ENCODE measurements at regions not wholly inside any gene's neighbourhood (a gene's known extent, or its start where the extent isn't known, plus 50 kb on each side); places are given as distances from the start of the nearest gene placed in this dataset.

DNA sequence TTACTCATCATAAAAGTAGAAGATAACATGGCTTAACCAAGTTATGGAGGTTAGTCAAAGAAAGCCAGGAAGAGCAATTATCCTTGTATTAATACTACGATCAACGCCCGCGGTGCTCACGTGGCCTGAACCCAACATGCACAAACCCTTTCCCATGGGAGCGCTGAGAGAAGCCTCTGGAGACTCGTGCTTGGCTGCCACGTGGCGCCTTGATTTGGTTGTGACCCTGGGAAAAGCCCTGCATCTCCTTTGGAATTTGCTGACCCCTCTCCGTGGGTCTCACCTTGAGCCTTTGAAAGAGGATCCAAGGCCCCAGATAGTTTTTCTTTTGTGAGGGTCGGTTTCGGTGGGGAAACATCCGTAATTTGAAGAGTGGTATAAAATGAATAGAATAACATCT, 255.6 kb downstream of the DCDC2C start:
- H3K4me3 ChIP-seq, result no peak overlapping the region
- H3K27ac ChIP-seq, result no peak overlapping the region

DNA sequence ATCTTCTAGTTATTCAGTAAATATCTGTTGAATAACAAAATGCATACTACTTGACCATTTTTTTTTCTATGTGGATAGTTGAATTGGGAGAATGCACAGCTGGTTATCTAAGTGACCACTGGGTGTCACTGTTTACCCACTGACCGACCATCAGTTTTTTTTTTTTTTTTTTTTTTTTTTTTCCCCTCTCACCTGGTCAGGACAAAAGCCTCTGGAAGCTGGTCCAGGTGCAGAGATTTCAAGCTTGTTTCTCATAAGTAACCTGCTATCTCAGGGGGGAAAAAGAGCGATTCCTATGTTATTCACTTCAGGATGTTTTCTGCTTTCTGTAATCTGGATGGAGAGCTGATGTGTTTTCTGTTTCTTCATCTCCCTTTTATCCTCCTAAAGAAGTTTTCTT, 256.0 kb downstream of the DCDC2C start:
- no peak overlapping the region for H3K27ac ChIP-seq
- H3K4me3 ChIP-seq, result no peak overlapping the region

DNA sequence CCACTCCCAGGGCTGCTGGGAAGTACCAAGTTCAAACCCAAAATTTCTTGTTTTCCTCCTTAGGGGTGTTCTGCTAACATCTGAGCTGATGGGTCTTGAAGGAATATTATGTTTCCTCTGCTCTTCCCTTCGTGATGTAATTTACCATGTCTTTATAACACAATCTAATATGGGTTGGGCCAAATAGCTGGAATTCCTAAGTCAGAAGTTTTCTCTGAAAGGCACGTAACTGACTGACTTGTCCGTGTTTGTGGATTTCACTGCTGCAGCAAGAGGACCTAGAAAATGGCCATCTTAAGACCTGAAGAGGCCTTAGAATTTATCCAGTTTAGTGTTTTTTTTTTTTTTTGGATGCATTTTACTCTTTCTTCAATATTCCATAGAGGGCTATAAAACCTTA, 256.7 kb downstream of the DCDC2C start:
- Histone ChIP-seq H3K27ac (no peak overlapping the region), H3K4me3 (no peak overlapping the region)

DNA sequence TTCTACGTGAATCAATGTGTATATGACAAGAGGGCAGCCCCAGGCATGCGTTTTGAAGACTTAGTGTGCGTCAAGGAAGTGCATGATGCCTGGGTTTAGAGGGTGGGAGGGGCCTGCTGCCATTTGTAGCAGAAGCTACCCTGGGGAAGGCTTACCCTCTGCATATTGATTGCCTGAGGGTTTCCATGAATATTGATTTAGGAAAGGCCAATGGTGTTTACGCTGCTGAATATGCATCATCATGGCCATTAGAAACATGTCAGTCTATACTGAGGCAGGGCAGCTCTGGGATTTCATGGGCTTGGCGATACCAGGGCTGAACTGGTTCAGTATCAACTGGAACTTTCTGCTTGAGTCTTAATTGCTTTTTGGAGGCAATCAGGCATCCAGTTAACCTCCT, 259.3 kb downstream of the DCDC2C start:
- Histone ChIP-seq H3K27ac (no peak overlapping the region), H3K4me3 (no peak overlapping the region)

DNA sequence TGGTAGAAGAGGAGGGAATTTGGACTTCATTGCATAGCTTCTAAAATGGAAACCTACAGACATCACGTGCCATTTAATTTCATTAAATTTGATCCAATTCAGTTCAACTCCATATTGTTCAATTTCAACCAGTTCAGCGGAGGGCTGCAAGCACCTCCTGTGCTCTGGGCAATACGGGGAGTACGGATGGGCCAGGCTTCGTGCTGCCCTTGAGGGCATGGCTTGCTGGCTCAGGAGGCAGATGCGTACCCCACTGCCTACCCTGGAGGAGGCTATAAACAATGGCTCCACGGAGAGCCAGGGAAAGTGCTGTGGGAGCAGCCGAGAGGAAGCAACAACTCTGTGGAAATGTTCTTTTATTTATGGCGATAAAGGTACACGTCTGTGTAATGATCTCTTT, 261.8 kb downstream of the DCDC2C start:
- Histone ChIP-seq H3K27ac (no peak overlapping the region), H3K4me3 (no peak overlapping the region)

DNA sequence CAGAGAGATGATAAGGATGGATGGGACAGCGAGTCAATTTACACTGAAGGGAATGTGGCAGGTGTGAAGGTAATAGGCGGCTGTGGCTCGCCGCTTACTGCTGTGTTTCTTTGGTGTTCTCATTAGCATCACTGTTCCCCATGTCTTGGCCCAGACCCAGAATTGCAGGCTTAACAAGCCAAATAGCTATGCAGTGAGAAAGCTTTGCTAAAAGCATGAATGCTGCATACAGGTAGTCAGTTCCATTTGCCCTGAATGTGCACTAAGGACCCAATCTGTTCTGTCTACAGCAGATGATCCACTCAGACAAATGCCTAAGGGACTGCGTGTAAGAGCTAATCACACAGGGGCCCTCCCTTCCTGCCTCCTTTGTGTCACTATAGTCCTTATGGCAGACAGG, 262.6 kb downstream of the DCDC2C start:
- H3K27ac ChIP-seq, result no peak overlapping the region
- no peak overlapping the region for H3K4me3 ChIP-seq

DNA sequence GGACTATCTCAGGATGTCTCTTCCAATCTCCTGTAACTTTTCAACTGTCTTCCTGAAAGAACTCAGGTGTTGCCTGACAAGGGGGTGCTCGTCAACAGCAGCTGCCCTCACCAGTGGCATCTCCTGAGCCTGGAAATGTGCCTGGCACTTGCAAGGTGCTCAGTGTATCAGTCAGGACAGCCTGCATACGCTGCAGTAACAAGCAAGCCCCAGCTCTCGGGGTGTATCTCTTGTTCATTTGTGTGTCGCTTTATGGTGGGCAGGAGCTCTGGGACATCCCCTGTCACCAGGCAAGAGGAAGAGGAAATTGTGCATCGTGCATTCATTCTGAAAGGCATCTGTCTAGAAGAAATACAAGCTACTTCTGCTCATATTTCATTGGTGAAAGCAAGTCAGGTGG, 263.1 kb downstream of the DCDC2C start:
- Histone ChIP-seq H3K4me3 (no peak overlapping the region), H3K27ac (no peak overlapping the region)

DNA sequence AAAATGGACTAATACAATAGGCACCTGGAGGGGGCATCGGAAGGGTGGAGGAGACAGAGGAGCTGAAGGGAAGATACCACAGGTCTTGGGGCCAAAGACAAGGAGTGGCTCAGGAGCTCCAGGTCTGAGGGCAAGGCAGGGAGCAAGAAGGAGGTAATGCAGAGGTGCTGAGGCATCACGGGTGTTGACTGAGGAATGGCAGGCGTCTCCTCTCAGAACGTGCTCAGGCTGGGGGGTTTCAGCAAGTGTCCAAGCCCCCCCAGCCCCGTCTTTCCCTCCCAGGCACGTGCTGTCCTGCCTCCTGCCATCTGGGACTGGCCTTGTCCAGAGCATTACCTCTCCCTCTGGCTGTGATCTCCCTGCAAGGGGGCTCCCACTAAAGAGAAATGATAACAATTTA, 265.4 kb downstream of the DCDC2C start:
- Histone ChIP-seq H3K27ac (no peak overlapping the region), H3K4me3 (no peak overlapping the region)

DNA sequence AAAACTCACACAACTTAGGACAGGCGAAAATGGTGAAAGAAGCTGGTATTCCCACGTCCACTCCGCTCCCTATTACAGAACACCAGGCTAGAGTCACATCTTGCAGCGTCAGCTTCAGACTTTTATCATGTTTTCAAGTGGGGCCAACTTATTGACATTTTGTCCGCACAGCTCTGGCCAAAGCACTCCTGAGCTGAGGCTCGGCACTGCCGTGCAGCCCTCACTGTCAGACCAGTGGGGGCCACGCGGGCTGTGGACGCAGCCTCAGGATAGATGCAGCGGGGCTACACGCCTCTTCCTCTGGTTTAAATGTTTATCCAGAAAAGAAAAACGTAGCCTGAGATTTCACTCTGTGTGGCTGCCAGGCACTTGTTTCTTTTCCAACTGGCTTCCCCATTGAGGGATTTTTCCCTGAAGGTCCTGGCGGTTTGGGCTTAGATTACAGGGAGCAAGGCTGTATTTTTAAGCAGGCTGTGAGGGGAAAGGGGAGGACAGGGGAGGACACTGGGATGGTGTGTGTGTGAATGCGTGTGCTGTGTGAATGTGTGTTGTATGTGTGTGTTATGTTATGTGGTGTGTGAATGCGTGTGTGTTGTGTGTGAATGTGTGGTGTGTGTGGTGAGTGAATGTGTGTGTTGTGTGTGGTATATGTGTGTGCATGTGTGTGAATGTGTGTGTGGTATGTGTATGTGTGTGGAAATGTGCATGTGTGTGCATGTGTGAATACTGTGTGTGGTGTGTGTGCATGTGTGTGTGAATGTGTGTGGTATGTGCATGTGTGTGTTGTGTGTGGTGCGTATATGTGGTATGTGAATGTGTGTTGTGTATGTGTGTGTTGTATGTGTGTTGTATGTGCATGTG, 267.6 kb downstream of the DCDC2C start:
- Histone ChIP-seq H3K27ac (no peak overlapping the region), H3K4me3 (no peak overlapping the region)

DNA sequence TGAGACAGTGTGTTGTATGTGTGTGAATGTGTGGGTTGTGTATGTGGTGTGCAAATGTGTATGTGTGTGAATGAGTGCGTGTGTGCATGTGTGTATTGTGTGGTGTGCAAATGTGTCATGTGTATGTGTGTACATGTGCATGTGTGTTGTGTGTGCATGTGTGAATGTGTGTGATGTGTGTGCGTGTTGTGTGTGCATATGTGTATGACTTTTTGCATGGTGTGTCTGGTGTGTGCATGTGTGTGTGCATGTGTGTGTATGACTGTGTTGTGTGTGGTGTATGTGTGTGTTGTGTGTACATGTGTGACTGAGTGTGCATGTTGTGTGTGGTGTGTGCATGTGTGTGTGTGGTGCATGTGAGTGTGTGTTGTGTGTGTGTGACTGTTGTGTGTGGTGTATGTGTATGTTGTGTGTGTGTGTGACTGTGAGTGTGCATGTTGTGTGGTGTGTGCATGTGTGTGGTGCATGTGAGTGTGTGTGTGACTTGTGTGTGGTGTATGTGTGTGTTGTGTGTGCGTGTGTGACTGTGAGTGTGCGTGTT, 268.3 kb downstream of the DCDC2C start:
- Histone ChIP-seq H3K27ac (no peak overlapping the region), H3K4me3 (no peak overlapping the region)

DNA sequence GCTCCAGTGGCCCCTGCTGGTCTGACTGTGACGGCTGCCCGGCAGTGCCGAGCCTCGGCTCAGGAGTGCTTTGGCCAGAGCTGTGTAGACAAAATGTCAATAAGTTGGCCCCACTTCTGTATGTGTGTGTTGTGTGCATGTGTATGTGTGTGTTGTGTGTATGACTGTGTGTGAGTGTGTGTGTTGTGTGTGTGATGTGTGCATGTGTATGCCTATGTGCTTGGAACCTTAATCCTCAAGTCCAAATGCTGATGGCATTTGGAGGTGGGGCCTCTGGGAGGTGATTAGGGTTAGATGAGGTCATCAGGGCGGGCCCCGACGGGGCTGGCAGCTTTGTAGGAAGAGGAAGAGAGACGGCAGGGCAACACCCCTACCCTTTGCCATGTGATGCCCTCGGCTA, 269.0 kb downstream of the DCDC2C start:
- Histone ChIP-seq H3K4me3 (no peak overlapping the region), H3K27ac (no peak overlapping the region)

DNA sequence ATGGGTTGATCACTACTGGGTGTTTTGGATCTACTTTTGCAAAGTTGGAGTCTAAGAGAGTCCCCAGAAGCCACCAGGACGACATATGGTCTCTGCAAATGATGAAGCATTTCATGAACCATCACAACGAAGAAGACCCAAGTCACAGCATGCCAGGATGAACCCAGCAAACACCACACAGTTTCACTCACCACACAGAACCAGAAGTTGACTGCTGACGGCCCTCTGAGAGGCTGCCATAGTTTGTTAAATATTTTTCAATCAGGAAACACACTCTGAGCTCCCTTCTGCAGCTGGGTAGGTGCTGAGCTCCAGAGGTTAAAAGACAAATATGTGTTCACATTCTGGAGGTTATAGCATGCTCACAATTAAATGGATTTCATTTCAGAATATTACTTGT, 271.4 kb downstream of the DCDC2C start:
- Histone ChIP-seq H3K27ac (no peak overlapping the region), H3K4me3 (no peak overlapping the region)

DNA sequence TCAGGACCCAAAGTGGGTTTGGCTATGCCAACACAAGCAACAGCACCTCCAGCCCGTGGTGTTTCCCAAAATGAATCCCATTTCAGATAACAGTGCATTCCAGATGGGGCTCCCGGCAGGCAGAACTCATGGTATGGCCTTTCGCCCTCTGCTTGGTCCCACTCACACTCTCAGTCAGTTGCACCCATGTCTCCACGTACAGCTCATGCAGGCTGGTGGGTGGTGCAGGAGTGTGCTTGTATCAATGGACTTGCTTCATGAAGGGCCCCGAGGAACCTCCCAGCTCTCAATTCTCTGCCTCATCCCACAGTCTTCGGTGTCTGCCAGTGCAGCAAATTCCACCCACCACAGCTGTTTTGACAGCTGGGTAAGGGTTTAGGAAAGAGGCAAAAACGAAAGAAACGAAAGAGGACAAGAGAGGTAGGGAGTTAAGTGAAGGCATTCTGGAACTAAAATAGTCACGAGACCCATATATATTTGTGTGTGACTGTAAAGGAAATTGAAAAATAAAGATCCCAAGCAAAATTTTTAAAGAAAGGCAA, 278.1 kb downstream of the DCDC2C start:
- no peak overlapping the region for H3K27ac ChIP-seq
- no peak overlapping the region for H3K4me3 ChIP-seq

DNA sequence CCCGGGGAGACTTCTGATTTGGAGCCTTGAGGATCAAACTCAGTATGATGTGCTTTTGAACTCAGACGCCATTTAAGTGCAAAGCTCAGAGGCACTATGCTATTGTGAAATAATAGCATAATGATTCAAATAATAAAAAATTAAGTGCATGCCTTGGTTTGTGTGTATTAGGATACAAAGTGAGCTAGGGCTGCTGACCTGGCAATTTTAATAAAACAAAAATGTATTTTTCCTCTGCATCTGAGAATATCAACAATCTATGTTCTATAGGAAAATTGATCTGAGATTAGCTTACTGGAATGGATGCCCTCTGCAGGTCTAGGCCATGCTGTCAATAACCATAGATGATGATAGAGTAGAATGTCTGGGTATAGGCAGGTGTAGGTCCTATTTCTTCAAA, 278.8 kb downstream of the DCDC2C start:
- H3K4me3 ChIP-seq, result no peak overlapping the region
- H3K27ac ChIP-seq, result no peak overlapping the region

DNA sequence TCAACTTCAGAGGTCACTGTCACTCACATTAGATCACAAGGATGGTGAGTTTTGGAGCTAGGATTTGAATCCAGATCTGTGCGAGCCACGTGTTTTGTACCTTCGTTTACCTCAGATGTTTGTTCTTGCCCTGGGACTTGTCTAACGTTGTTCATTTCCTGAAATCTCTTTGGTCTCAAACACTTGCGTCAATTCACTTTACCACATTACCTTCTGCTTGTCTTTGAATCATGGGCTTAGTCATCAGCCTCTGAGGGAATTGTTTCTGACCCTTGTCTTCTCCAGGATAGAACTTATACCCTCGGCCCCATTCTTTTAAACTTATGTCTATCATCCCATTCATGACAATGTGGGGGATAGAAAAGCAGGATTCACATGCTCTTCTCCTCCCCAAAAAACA, 282.7 kb downstream of the DCDC2C start:
- no peak overlapping the region for H3K27ac ChIP-seq
- no peak overlapping the region for H3K4me3 ChIP-seq

DNA sequence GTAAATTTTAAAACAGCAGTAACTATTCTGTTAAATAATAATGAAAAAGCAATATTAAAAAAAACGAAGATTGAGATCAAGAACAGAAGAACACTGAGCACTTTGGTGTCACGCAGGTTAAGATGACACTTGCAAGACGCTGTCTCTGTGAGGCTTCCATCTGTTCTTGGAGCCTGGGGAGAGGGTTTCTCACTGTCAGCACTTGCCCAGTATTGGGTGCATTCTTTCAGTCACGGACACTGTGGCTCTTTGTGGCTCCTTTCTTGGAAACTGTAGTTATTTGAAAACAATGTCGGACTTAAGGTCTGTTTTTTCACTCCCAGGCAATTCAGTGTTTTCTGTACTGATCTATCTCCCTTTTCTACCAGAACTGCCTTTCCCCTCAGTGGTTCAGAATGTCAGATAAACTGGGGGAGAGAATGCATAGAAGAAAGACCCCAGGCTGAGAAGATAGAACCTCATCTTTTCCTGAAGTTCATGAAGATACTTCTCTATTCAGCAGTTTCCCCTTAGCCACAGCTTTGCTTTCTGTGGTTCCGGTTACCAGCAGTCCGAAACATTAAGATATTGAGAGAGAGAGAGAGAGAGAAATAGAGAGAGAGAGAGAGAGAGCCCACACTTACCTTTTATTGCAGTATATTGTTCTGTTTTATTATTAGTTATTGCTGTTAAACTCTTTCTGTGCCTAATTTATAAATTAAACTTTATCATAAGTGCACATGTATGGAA, 283.3 kb downstream of the DCDC2C start:
- Histone ChIP-seq H3K4me3 (no peak overlapping the region), H3K27ac (no peak overlapping the region)

DNA sequence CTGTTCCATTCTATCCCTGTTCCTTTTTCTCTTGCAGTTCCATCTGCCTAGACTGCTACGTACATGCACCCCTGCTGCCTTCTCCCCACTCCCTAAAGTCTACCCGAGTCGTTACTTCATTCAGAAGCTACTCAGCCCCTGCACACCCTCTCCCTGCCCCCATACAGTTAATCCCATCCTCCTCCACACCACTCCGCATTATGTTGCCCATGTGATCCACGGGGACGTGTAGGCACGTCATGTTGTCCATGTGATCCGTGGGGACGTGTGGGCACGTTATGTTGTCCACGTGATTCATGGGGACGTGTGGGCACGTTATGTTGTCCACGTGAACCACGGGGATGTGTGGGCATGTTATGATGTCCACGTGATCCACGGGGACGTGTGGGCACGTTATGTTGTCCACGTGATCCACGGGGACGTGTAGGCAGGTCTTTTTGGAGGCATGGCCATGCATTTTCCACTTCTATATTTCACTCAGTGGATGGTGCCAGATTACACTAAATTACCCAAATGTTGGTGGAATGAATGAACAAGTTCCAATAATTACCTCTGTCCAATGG, 299.5 kb downstream of the DCDC2C start:
- Histone ChIP-seq H3K27ac (no peak overlapping the region), H3K4me3 (no peak overlapping the region)

DNA sequence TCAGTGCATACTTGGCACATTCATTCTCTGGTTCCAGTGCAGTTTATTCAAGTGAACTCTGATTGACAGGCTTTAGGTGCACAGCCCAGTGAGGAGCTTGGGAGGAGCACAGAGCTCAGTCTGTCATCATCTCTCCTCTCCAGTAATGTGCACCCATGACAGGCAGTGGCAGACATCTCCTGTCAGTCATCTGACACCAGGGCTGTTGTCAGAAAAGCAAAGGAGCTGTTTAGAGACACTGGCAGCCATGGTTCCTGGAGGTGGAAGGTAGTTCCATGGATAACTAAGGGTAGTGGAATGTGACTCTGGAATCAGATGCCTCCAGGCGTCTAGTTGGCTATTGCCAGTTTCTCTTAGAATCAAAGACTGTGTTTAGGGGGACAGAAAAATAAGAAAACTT, 308.8 kb downstream of the DCDC2C start:
- H3K27ac ChIP-seq, result no peak overlapping the region
- H3K4me3 ChIP-seq, result no peak overlapping the region

DNA sequence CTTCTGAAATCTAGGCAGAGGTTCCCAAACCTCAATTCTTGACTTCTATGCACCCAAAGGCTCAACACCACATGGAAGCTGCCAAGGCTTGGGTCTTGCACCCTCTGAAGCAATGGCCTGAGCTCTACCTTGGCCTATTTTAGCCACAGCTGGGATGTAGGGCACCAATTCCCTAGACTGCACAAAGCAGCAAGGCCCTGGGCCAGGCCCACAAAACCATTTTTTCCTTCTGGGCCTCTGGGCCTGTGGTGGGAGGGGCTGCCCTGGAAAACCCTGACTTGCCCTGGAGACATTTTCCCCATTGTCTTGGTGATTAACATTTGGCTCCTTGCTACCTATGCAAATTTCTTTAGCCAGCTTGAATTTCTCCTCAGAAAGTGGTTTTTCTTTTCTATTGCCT, 315.2 kb downstream of the DCDC2C start:
- Histone ChIP-seq H3K27ac (no peak overlapping the region), H3K4me3 (no peak overlapping the region)

DNA sequence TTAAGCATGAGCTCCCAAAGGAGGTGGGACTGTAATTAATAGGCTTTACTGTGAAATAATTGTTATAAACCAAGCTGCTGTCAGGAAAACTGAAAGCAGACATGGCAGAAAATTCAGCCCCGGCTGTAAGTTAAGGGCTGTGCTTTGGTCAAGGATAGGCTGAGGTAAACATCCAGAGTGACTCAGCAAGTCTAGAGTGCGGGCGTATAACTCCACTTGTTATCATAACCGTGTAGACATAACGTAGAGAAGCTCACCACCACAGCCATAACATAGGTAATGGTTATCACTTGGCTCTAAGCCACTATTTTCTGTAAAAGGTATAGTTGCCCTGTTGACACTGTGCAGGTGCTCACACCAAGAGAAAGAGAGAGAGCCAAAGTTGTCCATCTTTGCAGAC, 316.8 kb downstream of the DCDC2C start:
- Histone ChIP-seq H3K4me3 (no peak overlapping the region), H3K27ac (no peak overlapping the region)

DNA sequence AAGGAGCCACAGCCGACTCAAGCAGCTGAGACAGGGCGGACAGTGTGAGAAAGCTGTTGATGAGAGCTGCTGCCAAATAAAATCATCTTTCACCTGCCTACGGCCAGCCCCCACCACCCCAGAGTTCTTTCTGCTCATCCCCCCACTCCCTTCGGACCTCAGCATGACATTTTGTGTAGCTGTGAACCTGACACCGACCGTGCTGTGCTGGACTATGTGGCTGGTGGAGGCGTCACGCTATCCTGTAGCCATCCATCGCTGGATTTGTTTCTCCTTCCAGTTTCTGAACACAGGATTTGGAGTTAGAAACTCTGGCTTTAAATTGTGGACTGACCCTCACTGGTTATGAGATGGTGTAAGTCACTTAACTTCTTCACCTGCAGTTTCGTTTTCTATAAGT, 317.3 kb downstream of the DCDC2C start:
- no peak overlapping the region for H3K4me3 ChIP-seq
- H3K27ac ChIP-seq, result no peak overlapping the region
